H1 (cell line): ENCODE measurements at regions not wholly inside any gene's neighbourhood (a gene's known extent, or its start where the extent isn't known, plus 50 kb on each side); places are given as distances from the start of the nearest gene placed in this dataset.

ENCODE experiments used
- CTCF ChIA-PET: fragments of 300-600 bp; sonication (Branson Sonifier 250); formaldehyde crosslinking; loops from one replicate; lab custom pipeline; 2021; ENCODE audit not compliant: partially characterized antibody; lab: Charles Lee
- POLR2A ChIA-PET: fragments of 300-600 bp; sonication (Branson Sonifier 250); formaldehyde crosslinking; loops from one replicate; lab custom pipeline; 2021; ENCODE audit warnings: inconsistent platforms; ENCODE audit not compliant: partially characterized antibody; lab: Charles Lee
- DNase-seq, 2 experiments: peaks; one replicate each; pipeline versions ENCODE4 v3.0.0 to v3.0.0-alpha.2; 2010 to 2022; ENCODE audit warnings: low spot score in 2 of 2, low read depth in 1 of 2, mixed read lengths in 1 of 2
- FAIRE-seq: peaks from 2 replicates; lab custom pipeline; 2011; peaks lifted over from hg19 to GRCh38; lab: Jason Lieb, UNC
- H2AFZ ChIP-seq: 2 replicates; pipeline ENCODE4 v1.8.1; 2012; ENCODE audit warnings: low read length, inconsistent platforms
- H2AK5ac ChIP-seq: 2 replicates; pipeline ENCODE4 v1.6.1; 2013; ENCODE audit warnings: low read depth, low read length
- H2BK120ac ChIP-seq: replicated peaks from 2 replicates; pipeline ENCODE3; 2013; ENCODE audit warnings: low read depth, low read length, inconsistent platforms
- H2BK12ac ChIP-seq: 2 replicates; pipeline ENCODE4 v1.6.1; 2013; ENCODE audit warnings: low read depth, low read length
- H2BK15ac ChIP-seq: 2 replicates; pipeline ENCODE4 v1.6.1; 2013; ENCODE audit warnings: low read length
- H2BK20ac ChIP-seq: 2 replicates; pipeline ENCODE4 v1.6.1; 2013; ENCODE audit warnings: low read length
- H2BK5ac ChIP-seq: 2 replicates; pipeline ENCODE4 v1.6.1; 2013; ENCODE audit warnings: low read depth, low read length
- H3K14ac ChIP-seq: 2 replicates; pipeline ENCODE4 v1.6.1; 2013; ENCODE audit warnings: inconsistent platforms; ENCODE audit not compliant: insufficient read length
- H3K18ac ChIP-seq: 2 replicates; pipeline ENCODE4 v1.6.1; 2013; ENCODE audit warnings: low read length; ENCODE audit errors: extremely low read depth
- H3K23ac ChIP-seq: 2 replicates; pipeline ENCODE4 v1.6.1; 2013; ENCODE audit warnings: inconsistent platforms; ENCODE audit not compliant: insufficient read length
- H3K23me2 ChIP-seq: 2 replicates; pipeline ENCODE4 v1.6.1; 2013; ENCODE audit warnings: low read depth, low read length
- H3K27ac ChIP-seq: 2 replicates; pipeline ENCODE4 v1.6.1; 2011; ENCODE audit warnings: low read depth, low read length, inconsistent platforms
- H3K27me3 ChIP-seq, 4 experiments: replicated peaks in 1 of 4; 1 replicate in 1 of 4; 2 replicates in 3 of 4; pipeline versions ENCODE4 v1.6.1 to v1.8.1; 2011 to 2013; ENCODE audit warnings: low read length in 3 of 4, mild to moderate bottlenecking in 3 of 4, inconsistent platforms in 2 of 4, mixed read lengths in 2 of 4, moderate library complexity in 1 of 4; ENCODE audit not compliant: control insufficient read depth in 3 of 4, insufficient read depth in 3 of 4; ENCODE audit errors: extremely low read depth in 1 of 4
- H3K36me3 ChIP-seq, 4 experiments: 2 replicates each; pipeline versions ENCODE4 v1.6.1 to v1.8.1; 2011 to 2013; ENCODE audit warnings: mild to moderate bottlenecking in 4 of 4, low read length in 3 of 4, moderate library complexity in 2 of 4, control low read depth in 1 of 4, inconsistent platforms in 1 of 4; ENCODE audit not compliant: insufficient read depth in 4 of 4, control insufficient read depth in 2 of 4
- H3K4ac ChIP-seq: replicated peaks from 2 replicates; pipeline ENCODE3; 2013; ENCODE audit warnings: low read length, low read depth, mixed read lengths, inconsistent platforms; ENCODE audit not compliant: insufficient read length
- H3K4me1 ChIP-seq, 4 experiments: replicated peaks in 1 of 4; 1 replicate in 1 of 4; 2 replicates in 3 of 4; pipeline versions ENCODE4 v1.6.1 to v1.8.1; 2011 to 2013; ENCODE audit warnings: low read length in 3 of 4, inconsistent platforms in 2 of 4, mixed read lengths in 1 of 4; ENCODE audit not compliant: insufficient read depth in 4 of 4, control insufficient read depth in 3 of 4
- H3K4me2 ChIP-seq, 2 experiments: 2 replicates each; pipeline versions ENCODE4 v1.6.1 to v1.8.1; 2011 to 2013; ENCODE audit warnings: low read depth in 2 of 2, low read length in 2 of 2, control low read depth in 1 of 2, inconsistent platforms in 1 of 2, mild to moderate bottlenecking in 1 of 2; ENCODE audit not compliant: insufficient read depth in 1 of 2
- H3K4me3 ChIP-seq, 4 experiments: fragments of 200-600, 300-600 bp in 1 of 4; sonication (generic), shearing (Covaris generic), sonication (Bioruptor Twin) in 1 of 4; 2 replicates each; pipeline versions ENCODE4 v1.5.1 to v1.8.1; 2011 to 2016; ENCODE audit warnings: low read length in 4 of 4, low read depth in 3 of 4, control low read depth in 2 of 4, inconsistent platforms in 2 of 4, mild to moderate bottlenecking in 2 of 4, mixed read lengths in 1 of 4, moderate library complexity in 1 of 4; ENCODE audit not compliant: insufficient read depth in 2 of 4; ENCODE audit errors: extremely low read depth in 1 of 4
- H3K56ac ChIP-seq: replicated peaks from 2 replicates; pipeline ENCODE3; 2013; ENCODE audit warnings: low read depth, mild to moderate bottlenecking, mixed read lengths, low read length, inconsistent platforms; ENCODE audit not compliant: insufficient read length
- H3K79me1 ChIP-seq: 2 replicates; pipeline ENCODE4 v1.6.1; 2013; ENCODE audit warnings: low read depth, low read length, control low read depth
- H3K79me2 ChIP-seq, 2 experiments: 2 replicates each; pipeline versions ENCODE4 v1.6.1 to v1.8.1; 2012 to 2013; ENCODE audit warnings: low read length in 2 of 2, mild to moderate bottlenecking in 2 of 2, inconsistent platforms in 1 of 2; ENCODE audit not compliant: insufficient read depth in 2 of 2, control insufficient read depth in 1 of 2
- H3K9ac ChIP-seq, 4 experiments: replicated peaks in 1 of 4; 1 replicate in 1 of 4; 2 replicates in 3 of 4; pipeline versions ENCODE4 v1.6.1 to v1.8.1; 2011 to 2013; ENCODE audit warnings: low read depth in 3 of 4, low read length in 3 of 4, control low read depth in 2 of 4, mild to moderate bottlenecking in 2 of 4, moderate library complexity in 2 of 4, inconsistent platforms in 1 of 4; ENCODE audit errors: extremely low read depth in 1 of 4
- H3K9me3 ChIP-seq, 2 experiments: 2 replicates each; pipeline versions ENCODE4 v1.6.1 to v1.8.1; 2012 to 2013; ENCODE audit warnings: mild to moderate bottlenecking in 2 of 2, moderate library complexity in 2 of 2, control low read depth in 1 of 2, inconsistent platforms in 1 of 2, low read depth in 1 of 2, low read length in 1 of 2, mixed read lengths in 1 of 2; ENCODE audit not compliant: insufficient read depth in 2 of 2
- H4K20me1 ChIP-seq, 2 experiments: replicated peaks in 1 of 2; 2 replicates each; pipeline versions ENCODE3 to v1.8.1; 2011 to 2013; ENCODE audit warnings: inconsistent platforms in 2 of 2, low read length in 2 of 2, mild to moderate bottlenecking in 1 of 2; ENCODE audit not compliant: insufficient read depth in 2 of 2, control insufficient read depth in 1 of 2
- H4K5ac ChIP-seq: 2 replicates; pipeline ENCODE4 v1.6.1; 2013; ENCODE audit warnings: low read length, low read depth, mixed read lengths, inconsistent platforms; ENCODE audit not compliant: insufficient read length
- H4K8ac ChIP-seq: 2 replicates; pipeline ENCODE4 v1.8.0; 2013; ENCODE audit warnings: mild to moderate bottlenecking, moderate library complexity, low read length, inconsistent platforms; ENCODE audit not compliant: insufficient read depth; ENCODE audit errors: extremely low read depth
- H4K91ac ChIP-seq: replicated peaks from 2 replicates; pipeline ENCODE3; 2013; ENCODE audit warnings: low read length, mixed read lengths, inconsistent platforms; ENCODE audit not compliant: insufficient read length
- BACH1 ChIP-seq: IDR thresholded peaks from 2 replicates; pipeline ENCODE4 v1.6.1; 2012; ENCODE audit warnings: low read length, improper control_type of control experiment
- BCL11A ChIP-seq, 2 experiments: IDR thresholded peaks; one replicate each; pipeline ENCODE4 v1.6.1; 2011; ENCODE audit warnings: low read depth in 2 of 2, low read length in 2 of 2, mild to moderate bottlenecking in 2 of 2
- BRCA1 ChIP-seq: IDR thresholded peaks from 2 replicates; pipeline ENCODE4 v1.6.1; 2012; ENCODE audit warnings: low read depth, low read length, improper control_type of control experiment
- CBX5 ChIP-seq: fragments of 300-800, 300-1000 bp; sonication (generic); IDR thresholded peaks from 2 replicates; pipeline ENCODE4 v1.7.1; 2016; ENCODE audit warnings: antibody characterized with exemption, low read length, low read depth
- EGR1 ChIP-seq: IDR thresholded peaks from 2 replicates; pipeline ENCODE4 v1.6.1; 2011; ENCODE audit warnings: low read depth, low read length, borderline replicate concordance
- EP300 ChIP-seq, 2 experiments: IDR thresholded peaks; 1 replicate in 1 of 2; 2 replicates in 1 of 2; pipeline ENCODE4 v1.6.1; 2011 to 2012; ENCODE audit warnings: low read depth in 2 of 2, low read length in 2 of 2, mild to moderate bottlenecking in 2 of 2, borderline replicate concordance in 1 of 2, inconsistent platforms in 1 of 2, moderate library complexity in 1 of 2
- MAX ChIP-seq: IDR thresholded peaks from 2 replicates; pipeline ENCODE4 v1.6.1; 2012; ENCODE audit warnings: inconsistent platforms
- POLR2AphosphoS5 ChIP-seq: IDR thresholded peaks from 2 replicates; pipeline ENCODE4 v1.6.1; 2011; ENCODE audit warnings: low read depth, low read length
- POU5F1 ChIP-seq: IDR thresholded peaks from 2 replicates; pipeline ENCODE4 v1.6.1; 2011; ENCODE audit warnings: low read depth, mild to moderate bottlenecking, low read length, moderate library complexity
- RBBP5 ChIP-seq: IDR thresholded peaks from 2 replicates; pipeline ENCODE4 v1.7.1; 2012; ENCODE audit warnings: low read depth, mild to moderate bottlenecking, inconsistent platforms, low read length, moderate library complexity, borderline replicate concordance
- SIRT6 ChIP-seq: IDR thresholded peaks from one replicate; pipeline ENCODE4 v1.7.1; 2012; ENCODE audit warnings: low read length, inconsistent platforms
- SP2 ChIP-seq: IDR thresholded peaks from 2 replicates; pipeline ENCODE4 v1.6.1; 2012; ENCODE audit warnings: mild to moderate bottlenecking, low read length, inconsistent platforms
- TAF1 ChIP-seq: IDR thresholded peaks from 2 replicates; pipeline ENCODE4 v1.6.1; 2011; ENCODE audit warnings: mild to moderate bottlenecking, low read depth, low read length
- YY1 ChIP-seq: IDR thresholded peaks from 2 replicates; pipeline ENCODE4 v1.6.1; 2011; ENCODE audit warnings: low read depth, mild to moderate bottlenecking, low read length
- WGBS, 2 experiments: shearing (Covaris generic) in 1 of 2; methylation state at CpG; one replicate each; pipeline versions ENCODE4 v1.1.6 to v1.1.7; 2013 to 2015; ENCODE audit warnings: low lambda C conversion rate in 2 of 2, mixed read lengths in 2 of 2, inconsistent platforms in 1 of 2, low coverage in 1 of 2, missing lambda C conversion rate in 1 of 2; ENCODE audit not compliant: insufficient replicate concordance in 2 of 2, insufficient coverage in 1 of 2, insufficient read length in 1 of 2; ENCODE audit errors: extremely low coverage in 1 of 2, missing lambda C conversion rate in 1 of 2; 5-methylcytosine and 5-hydroxymethylcytosine counted together
- TF ChIP-seq, protein P1 (sequence below): IDR thresholded peaks from 2 replicates; pipeline ENCODE4 v1.6.1; 2011; ENCODE audit warnings: low read depth, mild to moderate bottlenecking, low read length; ENCODE audit not compliant: insufficient read depth

DNA sequence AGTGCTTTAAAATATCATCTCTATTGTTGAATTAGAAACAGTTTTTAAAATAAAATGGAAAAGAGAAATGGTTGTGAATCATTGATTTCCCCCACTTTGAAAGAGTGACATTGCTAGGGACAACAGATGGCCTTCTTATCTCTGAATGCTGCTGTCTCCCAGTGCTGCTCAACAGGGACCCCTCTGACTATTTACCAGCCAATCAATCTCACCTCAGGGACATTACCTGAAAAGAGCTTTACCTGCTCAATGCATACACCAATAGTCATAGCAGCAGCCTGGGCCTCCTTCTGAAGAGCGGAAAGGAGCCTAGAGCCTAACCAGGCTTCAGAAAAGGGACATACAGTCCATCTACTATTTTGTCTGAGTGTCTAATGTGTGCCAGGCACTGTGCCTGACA lies 162.8 kb downstream of the CGGBP1 start:
- H4K8ac ChIP-seq = no peak overlapping the region
- no peak overlapping the region for H4K5ac ChIP-seq
- no peak overlapping the region for H3K4me3 ChIP-seq
- ChIA-PET CTCF (interaction anchor here (1.0 to 1.2 kb wide), 2 partner anchors 25 to 270 kb away, joined by 3 read pairs; no protein-coding TSS in a partner anchor), POLR2A (no interaction called here)
- H2BK12ac ChIP-seq = no peak overlapping the region
- no peak overlapping the region for H4K91ac ChIP-seq
- no peak overlapping the region for H3K18ac ChIP-seq
- H3K23me2 ChIP-seq = no peaks in the 10 kb centered on the region
- H3K9ac ChIP-seq = no peak overlapping the region
- no peak for DNase-seq
- no peak overlapping the region for H2BK5ac ChIP-seq
- H3K56ac ChIP-seq = no peak overlapping the region
- no peak overlapping the region for H3K4ac ChIP-seq
- no peaks in the 10 kb centered on the region for H3K4me1 ChIP-seq
- no peaks in the 10 kb centered on the region for H3K9me3 ChIP-seq
- no peaks in the 10 kb centered on the region for H3K27me3 ChIP-seq
- no peaks in the 10 kb centered on the region for H3K79me1 ChIP-seq
- no peak overlapping the region for H3K14ac ChIP-seq
- no peak for FAIRE-seq
- no peak overlapping the region for H3K23ac ChIP-seq
- no peaks in the 10 kb centered on the region for H3K36me3 ChIP-seq
- H4K20me1 ChIP-seq = no peaks in the 10 kb centered on the region
- H3K79me2 ChIP-seq = no peaks in the 10 kb centered on the region
- no peak overlapping the region for H2AFZ ChIP-seq
- H2BK120ac ChIP-seq = no peak overlapping the region
- no peak overlapping the region for H3K27ac ChIP-seq
- H3K4me2 ChIP-seq = no peak overlapping the region
- 100% methylated on average over 1 of the region's 1 CpG; no CpG with 5 or more reads in 1 of the 2 experiments for WGBS, 2 experiments
- no peak overlapping the region for H2BK20ac ChIP-seq
- H2AK5ac ChIP-seq = no peak overlapping the region
- no peak overlapping the region for H2BK15ac ChIP-seq
- TF ChIP-seq BRCA1 (no peak), SP2 (no peak), CBX5 (no peak), BACH1 (no peak), BCL11A (IDR thresholded peaks at IDR 0.05; ENCODE audit: low read depth in 2 of 2, low read length in 2 of 2) (no peak), POLR2AphosphoS5 (no peak), SIRT6 (no peak), EGR1 (no peak), RBBP5 (no peak), EP300 (IDR thresholded peaks at IDR 0.05; ENCODE audit: borderline replicate concordance in 1 of 2, low read depth in 2 of 2, low read length in 2 of 2) (no peak), MAX (no peak), TAF1 (no peak), YY1 (no peak), POU5F1 (no peak)
- TF ChIP-seq, protein P1, sequence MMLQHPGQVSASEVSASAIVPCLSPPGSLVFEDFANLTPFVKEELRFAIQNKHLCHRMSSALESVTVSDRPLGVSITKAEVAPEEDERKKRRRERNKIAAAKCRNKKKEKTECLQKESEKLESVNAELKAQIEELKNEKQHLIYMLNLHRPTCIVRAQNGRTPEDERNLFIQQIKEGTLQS = no peak
